HCEC 1CT (cell line): ENCODE measurements at regions not wholly inside any gene's neighbourhood (a gene's known extent, or its start where the extent isn't known, plus 50 kb on each side); places are given as distances from the start of the nearest gene placed in this dataset.

ENCODE experiments used
- DNase-seq: peaks from one replicate; pipeline ENCODE4 v3.0.0-alpha.2; 2017

DNA sequence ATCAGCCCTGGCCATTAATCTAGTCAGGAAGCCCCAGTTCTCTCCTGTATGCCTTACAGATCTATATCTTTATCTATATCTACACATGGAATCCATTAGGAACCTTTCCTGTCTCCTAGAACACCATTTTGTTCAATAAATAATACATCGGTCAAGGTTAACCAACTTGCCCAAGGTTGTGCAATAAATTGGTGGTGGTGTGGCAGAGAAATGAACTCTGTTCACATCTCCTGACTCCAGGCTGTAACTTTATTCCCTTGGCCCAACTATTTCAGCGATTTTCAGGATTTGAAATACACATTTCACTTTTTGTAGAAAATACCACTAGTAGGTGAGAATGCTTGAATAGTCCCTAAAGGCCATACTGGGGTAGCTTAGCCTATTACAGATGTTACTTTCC is 712.5 kb upstream of the FZD8 start:
- no peak for DNase-seq

DNA sequence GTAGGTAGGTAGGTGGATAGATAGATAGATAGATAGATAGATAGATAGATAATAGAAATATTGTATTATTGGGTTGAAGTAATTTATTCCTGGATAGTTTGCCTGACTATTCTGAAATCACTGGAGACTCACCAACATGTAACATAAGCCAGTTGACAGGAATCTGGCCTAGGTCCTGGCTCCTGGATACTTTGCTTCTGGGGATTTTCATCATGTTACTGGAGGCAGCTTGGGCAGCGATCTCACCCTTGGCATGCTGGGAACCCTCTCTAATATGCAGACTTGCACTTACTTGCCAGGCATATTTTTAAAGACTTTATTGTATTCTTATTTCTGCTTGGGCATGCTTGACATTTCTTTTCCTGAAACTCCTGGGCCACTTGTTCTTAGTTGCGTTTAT is 709.1 kb upstream of the FZD8 start:
- DNase-seq: no peak

DNA sequence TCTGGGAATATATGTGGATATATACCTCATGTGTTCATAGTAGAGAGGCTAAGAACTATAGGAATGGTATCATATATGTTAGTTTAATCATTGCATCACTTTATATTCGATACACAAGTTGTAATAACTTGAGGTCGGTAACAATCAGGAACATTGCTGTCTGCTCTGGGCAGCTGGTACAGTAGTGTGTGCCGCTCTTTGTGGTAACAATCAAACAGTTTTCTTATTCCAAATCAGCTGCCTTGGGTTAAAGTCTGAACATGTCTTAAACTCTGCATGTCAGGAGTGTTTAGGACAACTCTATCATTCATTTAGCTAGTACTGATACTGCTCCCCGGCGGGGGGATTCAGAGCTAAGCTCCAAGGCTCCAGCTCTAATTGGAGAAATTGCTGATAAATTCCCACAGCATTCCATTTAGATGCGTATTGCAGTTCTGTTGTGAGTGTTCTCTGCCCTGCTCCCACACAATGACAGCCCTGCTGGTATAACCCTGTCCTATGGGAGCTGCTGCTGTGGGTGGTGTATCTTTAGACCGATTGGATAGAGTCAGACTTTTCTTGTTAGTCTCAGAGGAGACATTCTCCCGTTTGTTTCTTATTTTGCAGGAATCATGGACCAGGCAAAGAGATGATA is 707.5 kb upstream of the FZD8 start:
- DNase-seq: peak; percentile 82

DNA sequence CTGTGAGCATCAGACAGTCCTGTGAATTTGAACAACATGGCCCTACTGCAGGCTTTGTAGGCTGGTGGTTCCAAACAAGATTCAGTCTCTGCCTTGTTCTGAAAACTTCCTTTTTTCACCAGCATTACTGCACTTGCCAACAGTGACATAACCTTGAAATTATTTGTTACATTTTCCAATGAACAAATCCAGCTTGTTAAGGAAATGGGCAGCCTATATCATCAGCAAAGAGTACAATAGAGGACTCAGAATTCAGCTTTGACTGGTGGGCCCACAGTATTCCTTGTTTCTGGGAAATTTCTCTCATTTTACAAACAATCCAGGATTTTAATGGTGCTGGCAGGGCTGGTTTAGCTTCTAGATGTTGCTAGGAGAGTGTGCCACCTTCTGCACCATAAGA is 703.7 kb upstream of the FZD8 start:
- no peak for DNase-seq

DNA sequence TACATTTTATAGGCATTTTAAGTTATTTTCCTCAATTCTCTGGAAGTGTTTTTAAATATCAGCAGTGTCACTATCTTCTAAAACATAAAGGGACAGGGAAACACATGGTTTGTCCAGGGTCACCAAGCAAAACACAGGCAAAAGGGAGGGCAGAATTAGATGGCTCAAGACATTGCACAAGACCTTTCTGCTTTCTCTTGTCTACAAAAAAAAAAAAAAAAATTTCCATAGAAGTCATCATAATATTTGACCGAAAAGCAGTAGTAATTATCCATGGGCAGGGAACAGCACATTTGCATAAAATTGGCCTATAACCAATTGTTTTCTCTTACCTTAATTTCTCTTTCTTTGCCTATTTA is 703.1 kb upstream of the FZD8 start:
- DNase-seq: no peak

DNA sequence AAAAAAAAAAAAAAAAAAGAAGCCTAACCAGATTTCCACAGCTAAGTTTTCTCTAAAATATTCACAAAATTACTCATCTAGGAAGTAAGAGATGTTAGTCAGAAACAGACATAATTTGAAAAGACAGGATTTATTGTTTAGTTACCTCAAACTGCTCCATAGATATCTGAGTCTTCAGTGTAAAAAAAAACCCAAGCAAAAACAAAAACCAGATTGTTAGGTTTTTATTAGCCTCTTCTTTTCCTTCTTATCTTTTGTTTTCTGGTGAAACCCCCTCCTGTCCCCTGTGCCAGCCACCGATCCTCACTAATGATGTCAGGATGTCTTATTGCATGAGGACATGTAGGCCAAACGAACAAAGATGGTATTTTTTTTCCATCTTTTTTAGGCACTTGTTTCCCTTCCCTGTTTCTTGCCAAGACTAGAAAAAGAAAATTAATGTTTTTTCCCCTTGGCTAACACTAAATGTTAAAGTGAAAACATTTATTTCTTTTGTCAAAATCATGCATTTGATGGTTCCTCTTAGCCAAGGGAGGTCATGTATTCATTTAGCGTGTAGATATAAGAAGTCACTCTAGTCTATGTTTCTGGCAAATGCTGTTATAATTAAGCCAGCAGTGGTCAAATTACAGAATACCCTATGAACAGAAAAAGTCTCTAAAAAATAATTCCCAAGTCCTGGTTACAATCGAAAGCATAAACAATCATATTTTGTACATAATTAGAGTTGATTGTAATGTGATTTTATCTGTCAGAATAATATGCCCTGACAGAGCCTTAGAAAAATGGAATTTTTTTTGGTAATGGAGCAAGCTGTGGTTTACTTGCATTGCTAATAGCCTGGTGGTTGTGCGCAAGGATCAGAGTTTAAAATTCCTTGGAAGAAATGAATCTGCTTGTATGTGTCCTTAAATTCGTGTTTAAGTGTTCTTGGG is 702.4 kb upstream of the FZD8 start:
- DNase-seq: peak; percentile 69

DNA sequence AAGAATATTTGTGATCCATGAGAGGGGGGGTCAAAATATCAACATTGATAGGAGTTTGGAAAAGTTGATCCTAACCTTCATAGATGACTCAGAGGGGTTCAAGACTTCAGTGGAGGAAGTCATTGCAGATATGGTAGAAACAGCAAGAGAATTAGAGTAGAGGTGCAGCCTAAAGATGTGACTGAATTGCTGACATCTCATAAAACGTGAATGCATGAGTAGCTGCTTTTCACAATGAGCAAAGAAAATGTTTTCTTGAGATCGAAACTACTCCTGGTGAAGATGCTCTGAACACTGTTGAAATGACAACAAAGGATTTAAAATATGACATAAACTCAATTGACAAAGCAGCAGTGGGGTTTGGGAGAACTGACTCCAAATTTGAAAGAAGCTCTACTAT is 700.7 kb upstream of the FZD8 start:
- DNase-seq: no peak

DNA sequence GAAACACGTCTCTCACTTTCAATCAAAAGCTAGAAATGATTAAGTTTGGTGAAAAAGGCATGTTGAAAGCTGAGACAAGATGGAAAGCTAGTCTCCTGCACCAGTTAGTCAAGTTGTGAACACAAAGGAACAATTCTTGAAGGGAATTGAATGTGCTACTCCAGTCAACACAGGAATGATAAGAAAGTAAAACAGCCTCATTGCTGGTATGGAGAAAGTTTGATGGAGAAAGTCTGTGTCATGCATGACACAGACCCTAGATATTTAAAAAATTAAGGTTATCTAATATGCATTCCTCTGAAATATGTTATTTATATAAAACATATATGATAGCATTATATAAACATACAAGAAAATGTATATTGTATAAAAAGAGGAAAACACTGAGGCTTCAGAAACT is 699.4 kb upstream of the FZD8 start:
- DNase-seq: no peak

DNA sequence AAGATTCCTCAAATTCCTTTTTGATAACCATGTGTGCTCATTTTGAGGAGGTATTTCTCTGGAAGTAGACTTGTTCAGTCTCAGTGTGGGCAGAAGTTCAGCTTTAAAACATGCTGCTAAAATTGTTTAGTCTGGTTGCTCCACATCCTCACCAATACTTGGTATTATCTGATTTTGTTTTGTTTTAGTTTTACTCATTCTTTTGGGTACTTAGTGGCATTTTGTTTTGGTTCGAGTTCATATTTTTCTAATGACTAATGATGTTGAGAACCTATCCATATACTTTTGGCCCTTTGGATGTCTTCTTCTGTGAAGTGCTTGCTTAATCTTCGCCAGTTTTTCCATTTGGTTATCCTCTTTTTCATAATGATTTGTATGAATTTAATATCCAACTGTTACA is 694.2 kb upstream of the FZD8 start:
- peak; percentile 66 for DNase-seq

DNA sequence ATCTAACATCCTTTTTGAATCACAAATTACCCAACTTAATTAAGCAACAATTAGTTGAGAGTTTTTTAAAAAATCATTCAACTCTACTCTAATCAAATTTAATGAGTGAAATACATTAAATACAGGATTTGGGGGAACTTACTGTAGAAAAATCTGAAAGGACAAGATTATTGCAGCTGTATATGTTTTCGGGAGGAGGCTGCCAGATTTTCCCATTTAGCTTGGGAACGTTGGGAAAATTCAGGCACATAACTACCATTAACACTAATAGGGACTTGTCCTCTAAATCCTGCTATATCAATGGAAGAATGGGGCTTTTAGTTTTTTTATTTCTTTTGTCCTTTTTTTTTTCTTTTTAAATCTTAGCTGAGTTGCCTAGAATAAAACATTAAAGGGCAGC is 691.4 kb upstream of the FZD8 start:
- no peak for DNase-seq

DNA sequence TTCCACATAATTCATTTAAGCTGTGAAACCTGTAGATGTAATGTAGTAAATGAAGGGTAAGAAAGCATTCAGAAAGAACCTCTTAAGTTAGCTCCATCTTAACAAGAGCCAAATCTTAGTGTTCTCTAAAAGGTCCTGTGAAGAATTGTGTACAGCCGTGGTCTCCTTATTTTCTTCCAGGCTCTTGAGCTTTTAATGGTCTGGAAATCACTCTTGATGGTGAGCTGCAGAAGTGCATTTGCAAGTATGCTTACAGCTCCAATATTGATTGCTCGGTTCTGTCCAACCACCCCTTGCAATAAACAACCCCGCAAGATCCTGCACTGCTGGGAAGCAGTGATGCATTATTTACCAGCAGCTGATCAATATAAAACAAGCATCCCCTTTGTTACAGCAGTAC is 690.8 kb upstream of the FZD8 start:
- no peak for DNase-seq

DNA sequence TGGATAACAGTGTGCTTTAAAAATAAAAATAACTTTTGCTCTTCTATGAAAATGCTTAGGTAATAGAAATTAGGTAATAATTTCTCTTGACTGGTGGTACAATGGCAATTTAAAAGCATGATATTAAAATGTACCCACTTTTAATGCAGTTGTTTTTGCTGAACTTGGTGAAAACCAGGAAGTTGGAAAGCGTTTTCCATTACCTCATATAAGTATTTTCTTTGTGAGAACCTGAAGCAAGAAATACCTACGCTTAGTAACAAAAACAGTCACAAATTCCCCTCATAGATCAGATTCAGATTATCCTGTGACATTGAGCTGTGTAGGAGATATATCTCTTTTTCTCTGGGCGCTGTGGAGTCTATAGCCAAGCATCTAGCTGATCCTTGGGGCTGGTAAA is 689.0 kb upstream of the FZD8 start:
- DNase-seq: no peak

DNA sequence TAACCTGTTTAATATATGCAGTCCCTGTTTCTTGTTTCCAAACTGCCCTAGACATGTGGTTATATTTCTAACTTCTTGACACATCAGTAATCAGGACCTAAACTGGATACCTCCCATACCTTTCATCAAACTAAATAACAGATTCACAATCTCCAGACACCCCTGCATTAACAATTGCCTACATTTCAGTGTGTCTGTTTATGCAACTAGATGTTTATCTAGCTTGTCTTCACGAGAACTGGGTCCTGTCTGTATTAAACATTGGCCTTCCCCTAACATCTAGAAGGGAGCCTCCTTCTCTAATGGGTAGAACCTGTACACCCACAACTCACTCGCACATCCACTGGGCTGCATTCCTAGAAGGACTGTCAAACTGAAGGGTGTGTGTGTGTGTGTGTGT is 683.7 kb upstream of the FZD8 start:
- DNase-seq: no peak

DNA sequence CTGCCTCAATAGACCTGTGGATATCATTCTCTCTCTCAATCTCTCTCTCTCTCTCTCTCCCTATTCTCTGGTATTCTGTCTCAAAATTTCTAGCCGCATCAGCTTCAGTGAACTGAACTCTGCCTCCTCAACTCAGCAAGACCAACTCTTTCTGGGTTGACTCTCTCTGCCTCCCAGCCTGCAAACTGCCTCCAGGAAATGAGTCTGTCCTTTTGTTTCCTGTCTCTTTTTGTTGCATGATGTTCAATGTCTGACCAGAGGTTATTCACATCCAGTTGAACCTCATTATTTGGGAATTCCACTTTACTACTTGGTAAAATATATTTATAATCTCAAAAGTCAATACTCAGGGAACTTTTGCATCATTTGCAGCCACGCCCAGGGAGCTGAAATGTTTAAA is 682.7 kb upstream of the FZD8 start:
- DNase-seq: no peak

DNA sequence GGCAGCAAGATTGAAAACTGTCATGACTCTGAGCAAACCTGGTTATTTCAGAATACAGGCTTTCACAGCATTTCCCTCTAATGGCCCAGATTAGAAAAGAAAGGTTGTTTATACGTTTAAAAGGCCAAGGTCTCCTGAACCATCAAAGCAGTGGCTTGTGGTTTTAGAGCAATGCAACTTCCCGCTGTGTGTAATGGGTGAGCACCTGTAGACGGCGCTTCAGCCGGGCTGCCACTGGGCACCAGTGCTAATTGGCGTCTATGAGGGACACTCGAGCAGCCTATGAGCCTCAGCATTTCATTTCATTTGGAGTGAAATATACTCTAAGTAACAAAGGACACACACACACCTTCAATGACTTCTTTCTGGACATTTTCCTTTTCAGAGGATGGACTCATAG is 671.0 kb upstream of the FZD8 start:
- DNase-seq: no peak

DNA sequence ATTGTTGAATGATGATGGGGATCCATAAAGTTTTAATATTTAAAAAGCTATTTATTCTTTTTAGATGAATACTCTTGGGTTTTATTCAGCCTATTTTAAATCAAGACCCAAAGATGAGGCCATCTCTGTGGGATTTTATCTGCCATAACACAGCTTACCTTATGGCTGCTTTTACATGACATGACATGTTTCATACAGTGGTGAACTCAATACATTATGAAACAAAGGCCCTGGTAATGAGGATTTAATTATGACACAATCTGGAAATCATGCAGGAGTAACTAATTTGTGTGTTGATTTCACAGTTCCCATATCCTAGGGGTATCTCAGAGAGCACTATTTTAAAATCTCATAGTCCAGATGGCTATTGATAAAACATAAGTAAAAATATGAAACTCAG is 661.8 kb upstream of the FZD8 start:
- no peak for DNase-seq

DNA sequence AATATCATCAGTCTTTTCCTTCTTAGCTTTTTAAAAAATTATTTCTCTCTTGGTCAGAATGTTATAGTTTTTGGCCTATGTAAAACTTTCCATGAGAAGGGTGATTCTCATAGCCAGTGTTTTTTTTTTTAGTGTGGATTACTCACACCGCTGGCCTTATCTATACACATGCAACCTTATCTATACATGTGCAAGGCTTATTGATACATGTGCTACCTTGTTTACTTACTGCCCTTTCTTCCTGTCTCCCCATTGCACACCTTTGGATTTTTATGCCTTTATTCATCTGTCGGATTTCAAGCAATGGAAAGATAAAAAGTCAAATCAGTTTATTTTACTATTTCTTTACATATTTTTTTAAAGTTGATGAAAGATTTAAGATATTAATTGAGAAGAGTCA is 660.0 kb upstream of the FZD8 start:
- no peak for DNase-seq

DNA sequence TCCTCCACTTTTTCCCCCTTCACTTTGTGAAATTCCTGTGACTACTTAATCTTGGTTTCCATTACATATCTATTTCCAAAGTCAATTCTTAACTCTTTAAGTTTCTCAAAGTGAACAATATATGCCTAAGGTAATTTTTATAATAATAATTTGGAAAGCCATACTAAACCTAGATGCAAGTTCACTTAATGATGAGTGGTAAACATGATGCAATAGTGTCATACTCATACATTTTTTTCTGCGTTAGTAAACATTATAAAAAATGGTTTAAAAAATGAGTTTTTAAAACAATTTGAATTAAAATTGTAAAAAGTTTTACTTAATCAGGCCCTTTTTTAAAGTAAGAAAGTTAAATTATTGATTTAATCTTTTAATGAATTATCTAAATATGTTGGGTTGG is 659.4 kb upstream of the FZD8 start:
- peak; percentile 3 for DNase-seq

DNA sequence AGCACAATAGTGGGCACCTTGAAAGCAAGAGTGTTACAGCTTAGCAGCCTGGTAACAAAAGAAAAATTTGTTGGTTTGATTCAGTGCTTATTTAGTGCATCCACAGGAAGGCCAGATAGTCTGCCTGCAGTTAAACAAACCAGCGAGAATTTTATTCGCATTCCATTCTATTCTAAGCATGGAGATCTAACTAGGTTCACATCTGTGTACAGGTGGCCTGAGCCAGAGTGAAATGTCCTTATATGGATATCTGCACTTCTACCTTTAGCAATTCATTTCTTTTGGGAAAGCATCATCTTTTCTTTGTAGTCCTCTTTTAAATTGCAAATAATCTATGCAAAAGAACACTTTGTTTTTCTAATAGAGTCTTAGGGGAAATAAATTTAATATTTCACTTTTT is 659.0 kb upstream of the FZD8 start:
- no peak for DNase-seq

DNA sequence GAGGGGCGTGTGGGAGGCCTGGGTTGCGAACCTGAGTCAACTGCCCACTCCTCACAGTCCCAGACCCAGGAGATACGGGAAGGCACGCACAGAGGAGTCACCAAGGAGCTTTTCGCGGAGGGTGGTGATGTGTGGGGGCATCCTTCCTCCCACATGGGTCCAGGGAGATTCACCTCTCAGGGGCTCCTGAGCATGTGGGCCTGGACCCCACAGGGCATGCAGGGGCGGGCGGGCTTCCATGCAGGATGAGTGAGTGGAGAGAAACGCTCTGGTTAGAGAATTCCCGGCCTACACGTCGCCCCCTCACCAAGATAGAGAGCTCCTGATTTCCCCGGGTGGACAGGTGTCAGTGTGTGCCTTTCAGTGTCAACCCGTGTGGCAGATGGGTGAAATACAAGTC is 641.7 kb upstream of the FZD8 start:
- no peak for DNase-seq

DNA sequence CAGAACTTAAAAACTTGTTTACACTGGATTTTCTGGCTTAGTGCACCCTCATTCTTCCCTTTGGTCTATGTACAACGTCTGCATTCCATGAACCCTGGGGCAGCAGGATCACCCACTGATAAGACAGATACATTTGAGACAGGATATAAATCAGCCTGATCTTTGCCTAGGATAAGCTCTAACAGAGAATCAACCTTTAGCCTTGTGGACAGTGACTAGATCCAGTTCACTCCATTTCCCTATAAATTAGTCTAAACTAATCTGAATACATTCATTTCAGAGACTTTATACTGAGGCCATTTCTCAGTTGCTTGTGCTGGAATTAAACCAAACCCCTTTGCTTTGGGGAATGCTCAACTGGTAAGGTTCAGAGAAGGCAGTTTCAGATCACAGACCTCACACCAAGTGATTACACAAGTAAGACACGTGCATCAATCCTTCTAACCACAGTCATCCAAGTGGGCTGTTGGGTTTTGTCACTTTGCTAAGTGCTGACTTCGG is 639.8 kb upstream of the FZD8 start:
- peak; percentile 30 for DNase-seq

DNA sequence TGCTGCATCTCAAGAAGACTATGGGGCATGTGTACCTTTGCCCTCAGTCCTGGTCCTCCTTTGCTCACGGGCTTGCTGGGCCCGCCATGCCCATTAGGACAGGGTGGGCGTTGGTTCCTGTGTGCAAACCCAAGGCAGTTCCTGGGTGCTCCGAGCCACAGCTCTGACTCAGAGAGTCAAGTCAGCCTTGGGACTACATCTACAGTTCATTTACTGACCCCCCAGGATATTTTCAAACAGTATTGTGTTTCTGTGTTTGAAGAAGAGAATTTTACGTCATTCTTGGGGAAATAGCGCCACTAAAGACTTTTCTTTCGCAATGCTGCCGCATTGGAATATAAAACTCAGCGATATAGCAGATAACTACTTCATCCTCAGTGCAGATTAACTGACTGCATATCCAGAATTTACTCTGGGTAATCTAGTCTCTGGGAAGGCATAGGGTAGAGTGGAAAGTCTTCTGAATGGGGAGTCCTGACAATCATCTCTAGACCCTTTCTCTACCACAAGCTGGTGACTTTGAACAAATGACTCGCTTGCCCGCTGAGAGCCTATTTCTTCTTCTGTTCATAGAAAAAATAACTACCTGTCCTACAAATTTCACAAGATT is 638.9 kb upstream of the FZD8 start:
- DNase-seq: no peak

DNA sequence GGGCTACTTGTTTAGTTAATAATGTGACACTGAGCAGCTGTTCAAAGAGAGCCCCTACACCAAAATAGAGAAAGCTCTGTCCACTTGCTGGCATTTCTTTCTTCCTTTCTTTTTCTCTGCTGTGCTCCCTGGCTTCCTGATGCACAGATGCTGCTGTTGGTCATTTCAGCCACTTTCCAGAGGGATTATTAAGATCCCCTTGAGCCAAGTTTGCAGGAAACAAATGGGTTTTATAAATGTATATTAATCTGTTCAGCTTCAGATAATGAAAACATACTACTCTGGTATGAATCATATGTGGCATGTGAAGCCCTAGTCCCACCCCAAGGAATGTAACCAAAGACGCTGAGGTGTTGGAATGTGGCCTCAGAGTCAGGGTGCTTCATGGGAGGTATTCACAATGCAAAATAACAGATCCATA is 638.2 kb upstream of the FZD8 start:
- peak; percentile 61 for DNase-seq

DNA sequence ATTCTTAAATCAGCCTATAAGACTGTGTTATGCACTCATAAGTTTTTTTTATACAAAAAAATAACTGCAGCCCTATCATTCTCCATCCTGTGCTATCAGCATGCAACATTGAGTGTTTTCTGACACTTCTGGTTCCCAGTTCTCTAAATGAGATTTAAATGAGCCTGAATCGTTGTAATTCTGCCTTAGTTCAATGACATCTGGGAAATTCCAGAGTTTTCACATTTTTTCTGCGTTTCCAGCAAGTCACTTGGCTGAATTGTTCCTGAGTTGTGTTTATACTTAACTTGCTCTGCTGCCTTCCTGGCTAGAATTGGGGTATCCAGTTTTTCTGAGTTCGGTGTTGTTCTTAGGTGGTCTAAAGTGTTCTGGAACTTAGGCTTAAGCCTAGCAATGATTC is 636.1 kb upstream of the FZD8 start:
- no peak for DNase-seq
